ENCODE measurements at regions not wholly inside any gene's neighbourhood (a gene's known extent, or its start where the extent isn't known, plus 50 kb on each side); places are given as distances from the start of the nearest gene placed in this dataset.

- TF ChIP-seq EP300 (conservative IDR thresholded peaks at IDR 0.05; ENCODE audit: poor library complexity, severe bottlenecking) = no peak
- TF ChIP-seq, protein P1, sequence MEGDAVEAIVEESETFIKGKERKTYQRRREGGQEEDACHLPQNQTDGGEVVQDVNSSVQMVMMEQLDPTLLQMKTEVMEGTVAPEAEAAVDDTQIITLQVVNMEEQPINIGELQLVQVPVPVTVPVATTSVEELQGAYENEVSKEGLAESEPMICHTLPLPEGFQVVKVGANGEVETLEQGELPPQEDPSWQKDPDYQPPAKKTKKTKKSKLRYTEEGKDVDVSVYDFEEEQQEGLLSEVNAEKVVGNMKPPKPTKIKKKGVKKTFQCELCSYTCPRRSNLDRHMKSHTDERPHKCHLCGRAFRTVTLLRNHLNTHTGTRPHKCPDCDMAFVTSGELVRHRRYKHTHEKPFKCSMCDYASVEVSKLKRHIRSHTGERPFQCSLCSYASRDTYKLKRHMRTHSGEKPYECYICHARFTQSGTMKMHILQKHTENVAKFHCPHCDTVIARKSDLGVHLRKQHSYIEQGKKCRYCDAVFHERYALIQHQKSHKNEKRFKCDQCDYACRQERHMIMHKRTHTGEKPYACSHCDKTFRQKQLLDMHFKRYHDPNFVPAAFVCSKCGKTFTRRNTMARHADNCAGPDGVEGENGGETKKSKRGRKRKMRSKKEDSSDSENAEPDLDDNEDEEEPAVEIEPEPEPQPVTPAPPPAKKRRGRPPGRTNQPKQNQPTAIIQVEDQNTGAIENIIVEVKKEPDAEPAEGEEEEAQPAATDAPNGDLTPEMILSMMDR (IDR thresholded peaks at IDR 0.05; ENCODE audit: poor library complexity, severe bottlenecking) = peak; percentile 84
- TF ChIP-seq MXI1 (conservative IDR thresholded peaks at IDR 0.05; ENCODE audit: poor library complexity, severe bottlenecking) = no peak
- peak; percentile 87 for TF ChIP-seq RAD21 (conservative IDR thresholded peaks at IDR 0.05)
- TF ChIP-seq EZH2 (IDR thresholded peaks at IDR 0.05; ENCODE audit: borderline replicate concordance, insufficient read depth, low read length, poor library complexity, severe bottlenecking) = no peak
- TF ChIP-seq POLR2AphosphoS5 (IDR thresholded peaks at IDR 0.05) = peak; percentile 70
- TF ChIP-seq TAF1 (IDR thresholded peaks at IDR 0.05; ENCODE audit: low read depth) = no peak
Measured at GRCh38 chr11:87878373-87878825, 296.8 kb downstream of the RAB38 start.

Data from neural cell (in vitro differentiated cells).